GM12878 (cell line): ENCODE measurements at regions not wholly inside any gene's neighbourhood (a gene's known extent, or its start where the extent isn't known, plus 50 kb on each side); places are given as distances from the start of the nearest gene placed in this dataset.

ENCODE experiments used
- ATAC-seq: fragments of 200-7000 bp; cut with Tn5 transposase; 3 replicates; pipeline ENCODE4 v1.9.1; 2020; ENCODE audit warnings: mild to moderate bottlenecking, moderate library complexity
- BruUV-seq: library from RNA; stranded (reverse); fragments of 400-500 nt; replicated peaks from 2 replicates; lab custom pipeline; 2021; lab: Mats Ljungman, UMichigan
- CTCF ChIA-PET: fragments of 300-600 bp; sonication (Branson Sonifier 250); formaldehyde crosslinking; extraction: SDS; loops from one replicate; lab custom pipeline; 2021; ENCODE audit warnings: inconsistent platforms; lab: Yijun Ruan, JAX
- POLR2A ChIA-PET: fragments of 350-600 bp; formaldehyde crosslinking; extraction: SDS; loops from one replicate; lab custom pipeline; 2021; ENCODE audit warnings: inconsistent platforms; lab: Charles Lee
- RAD21 ChIA-PET: fragments of 300-600 bp; sonication (Branson Sonifier 250); formaldehyde crosslinking; loops from one replicate; lab custom pipeline; 2023; ENCODE audit warnings: antibody characterized with exemption; ENCODE audit not compliant: unreplicated experiment; lab: Charles Lee
- SMC1A ChIA-PET: fragments of 300-600 bp; sonication (Branson Sonifier 250); formaldehyde crosslinking; loops from one replicate; lab custom pipeline; 2023; ENCODE audit not compliant: unreplicated experiment, uncharacterized antibody; lab: Charles Lee
- DNase-seq: peaks from one replicate; pipeline ENCODE4 v3.0.0-alpha.2; 2011; ENCODE audit warnings: low read depth, low spot score
- FAIRE-seq: peaks from 3 replicates; lab custom pipeline; 2011; peaks lifted over from hg19 to GRCh38; lab: Jason Lieb, UNC
- H2AFZ ChIP-seq: 2 replicates; pipeline ENCODE4 v1.6.0; 2011; ENCODE audit warnings: low read depth, low read length, control low read depth; ENCODE audit not compliant: control insufficient read depth
- H3K27ac ChIP-seq: 2 replicates; pipeline ENCODE4 v1.5.1; 2011; ENCODE audit warnings: control low read depth; ENCODE audit not compliant: control insufficient read depth, insufficient read depth
- H3K27me3 ChIP-seq, 2 experiments: replicated peaks in 1 of 2; 2 replicates each; pipeline versions ENCODE4 v1.6.0 to v1.6.1; 2011; ENCODE audit warnings: low read length in 1 of 2; ENCODE audit not compliant: control insufficient read depth in 2 of 2, insufficient read depth in 2 of 2
- H3K36me3 ChIP-seq, 2 experiments: 2 replicates each; pipeline ENCODE4 v1.5.1; 2011; ENCODE audit warnings: low read length in 1 of 2; ENCODE audit not compliant: control insufficient read depth in 2 of 2, insufficient read depth in 2 of 2
- H3K4me1 ChIP-seq: 2 replicates; pipeline ENCODE4 v1.6.1; 2011; ENCODE audit warnings: mild to moderate bottlenecking, low read length, moderate library complexity, mixed read lengths; ENCODE audit not compliant: control insufficient read depth, insufficient read depth
- H3K4me2 ChIP-seq: 2 replicates; pipeline ENCODE4 v1.6.0; 2011; ENCODE audit warnings: control low read depth; ENCODE audit not compliant: control insufficient read depth, insufficient read depth
- H3K4me3 ChIP-seq: fragments of 200-600 bp; sonication (generic); 2 replicates; pipeline ENCODE4 v1.5.1; 2016
- H3K79me2 ChIP-seq: 2 replicates; pipeline ENCODE4 v1.6.0; 2011; ENCODE audit warnings: low read length; ENCODE audit not compliant: control insufficient read depth, insufficient read depth
- H3K9ac ChIP-seq: 2 replicates; pipeline ENCODE4 v1.8.0; 2011; ENCODE audit warnings: low read length, control low read depth, mixed read lengths; ENCODE audit not compliant: control insufficient read depth, insufficient read depth
- H3K9me3 ChIP-seq: replicated peaks from 3 replicates; pipeline ENCODE4 v1.5.1; 2011; ENCODE audit warnings: mild to moderate bottlenecking, low read length; ENCODE audit not compliant: control insufficient read depth, insufficient read depth
- H4K20me1 ChIP-seq: 2 replicates; pipeline ENCODE4 v1.6.0; 2011; ENCODE audit not compliant: control insufficient read depth, insufficient read depth
- BCL3 ChIP-seq: IDR thresholded peaks from 2 replicates; pipeline ENCODE4 v1.6.1; 2011; ENCODE audit warnings: borderline replicate concordance, low read depth, mild to moderate bottlenecking, moderate library complexity, low read length; ENCODE audit not compliant: insufficient read depth, poor library complexity, severe bottlenecking
- MXI1 ChIP-seq: fragments of 150-350 bp; IDR thresholded peaks from 2 replicates; pipeline ENCODE4 v1.6.1; 2011; ENCODE audit warnings: low read depth, mild to moderate bottlenecking, inconsistent platforms, low read length, improper control_type of control experiment
- PRDM15 ChIP-seq: fragments of 450-650 bp; formaldehyde crosslinking; IDR thresholded peaks from 2 replicates; pipeline ENCODE4 v1.4.0; 2020; ENCODE audit warnings: mild to moderate bottlenecking, moderate library complexity
- WGBS: methylation state at CpG from one replicate; pipeline ENCODE4 v1.1.6; 2016; ENCODE audit warnings: low lambda C conversion rate; ENCODE audit not compliant: insufficient replicate concordance, insufficient coverage; ENCODE audit errors: missing lambda C conversion rate; 5-methylcytosine and 5-hydroxymethylcytosine counted together
- in situ Hi-C: fragments of 300-500 bp; cut with MboI; formaldehyde crosslinking; loops from 9 replicates; pipeline ENCODE4 v1.14.3; 2018; ENCODE audit warnings: mixed read lengths
- intact Hi-C: fragments of 100-400 bp; cut with micrococcal nuclease; formaldehyde crosslinking; loops from one replicate; pipeline ENCODE4 v1.14.2; 2022; ENCODE audit not compliant: unreplicated experiment
- TF ChIP-seq, protein P1 (sequence below): fragments of 150-350 bp; IDR thresholded peaks from 2 replicates; pipeline ENCODE4 v1.6.1; 2016; ENCODE audit warnings: low read depth, low read length
- TF ChIP-seq, protein P2 (sequence below): fragments of 450-650 bp; IDR thresholded peaks from 2 replicates; pipeline ENCODE4 v1.6.1; 2017; ENCODE audit warnings: mild to moderate bottlenecking, moderate library complexity
- TF ChIP-seq, protein P3 (sequence below): fragments of 450-650 bp; IDR thresholded peaks from 2 replicates; pipeline ENCODE4 v1.6.1; 2014; ENCODE audit warnings: mild to moderate bottlenecking
- TF ChIP-seq, protein P4 (sequence below): IDR thresholded peaks from 2 replicates; pipeline ENCODE4 v1.6.1; 2011; ENCODE audit warnings: low read depth, mild to moderate bottlenecking, low read length, moderate library complexity, borderline replicate concordance; ENCODE audit errors: extremely low read depth

GRCh38 chr13:73401769-73402168, 343.0 kb downstream of the KLF5 start:
- intact Hi-C loops (no loop called here), in situ Hi-C loops (loop anchor here (25.0 kb wide), 1 partner anchor 589 kb away; no protein-coding TSS in a partner anchor)
- ChIA-PET RAD21 (interaction anchor here (0.6 kb wide), 1 partner anchor 29 kb away, joined by 4 read pairs; no protein-coding TSS in a partner anchor), POLR2A (no interaction called here), SMC1A (no interaction called here), CTCF (no interaction called here)
- FAIRE-seq: no peak
- WGBS: 44% methylated on average over 2 of the region's 2 CpGs
- Histone ChIP-seq H3K4me3 (no peak overlapping the region), H3K36me3 (no peaks in the 10 kb centered on the region), H2AFZ (no peak overlapping the region), H3K9me3 (no peaks in the 10 kb centered on the region), H3K79me2 (no peaks in the 10 kb centered on the region), H3K9ac (no peak overlapping the region), H3K27me3 (no peaks in the 10 kb centered on the region), H3K27ac (no peak overlapping the region), H3K4me2 (no peak overlapping the region), H3K4me1 (no peaks in the 10 kb centered on the region), H4K20me1 (no peaks in the 10 kb centered on the region)
- no TSS peak for BruUV-seq
- no peak for DNase-seq
- ATAC-seq: no peak
- TF ChIP-seq, protein P1, sequence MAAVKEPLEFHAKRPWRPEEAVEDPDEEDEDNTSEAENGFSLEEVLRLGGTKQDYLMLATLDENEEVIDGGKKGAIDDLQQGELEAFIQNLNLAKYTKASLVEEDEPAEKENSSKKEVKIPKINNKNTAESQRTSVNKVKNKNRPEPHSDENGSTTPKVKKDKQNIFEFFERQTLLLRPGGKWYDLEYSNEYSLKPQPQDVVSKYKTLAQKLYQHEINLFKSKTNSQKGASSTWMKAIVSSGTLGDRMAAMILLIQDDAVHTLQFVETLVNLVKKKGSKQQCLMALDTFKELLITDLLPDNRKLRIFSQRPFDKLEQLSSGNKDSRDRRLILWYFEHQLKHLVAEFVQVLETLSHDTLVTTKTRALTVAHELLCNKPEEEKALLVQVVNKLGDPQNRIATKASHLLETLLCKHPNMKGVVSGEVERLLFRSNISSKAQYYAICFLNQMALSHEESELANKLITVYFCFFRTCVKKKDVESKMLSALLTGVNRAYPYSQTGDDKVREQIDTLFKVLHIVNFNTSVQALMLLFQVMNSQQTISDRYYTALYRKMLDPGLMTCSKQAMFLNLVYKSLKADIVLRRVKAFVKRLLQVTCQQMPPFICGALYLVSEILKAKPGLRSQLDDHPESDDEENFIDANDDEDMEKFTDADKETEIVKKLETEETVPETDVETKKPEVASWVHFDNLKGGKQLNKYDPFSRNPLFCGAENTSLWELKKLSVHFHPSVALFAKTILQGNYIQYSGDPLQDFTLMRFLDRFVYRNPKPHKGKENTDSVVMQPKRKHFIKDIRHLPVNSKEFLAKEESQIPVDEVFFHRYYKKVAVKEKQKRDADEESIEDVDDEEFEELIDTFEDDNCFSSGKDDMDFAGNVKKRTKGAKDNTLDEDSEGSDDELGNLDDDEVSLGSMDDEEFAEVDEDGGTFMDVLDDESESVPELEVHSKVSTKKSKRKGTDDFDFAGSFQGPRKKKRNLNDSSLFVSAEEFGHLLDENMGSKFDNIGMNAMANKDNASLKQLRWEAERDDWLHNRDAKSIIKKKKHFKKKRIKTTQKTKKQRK: no peak
- TF ChIP-seq, protein P2, sequence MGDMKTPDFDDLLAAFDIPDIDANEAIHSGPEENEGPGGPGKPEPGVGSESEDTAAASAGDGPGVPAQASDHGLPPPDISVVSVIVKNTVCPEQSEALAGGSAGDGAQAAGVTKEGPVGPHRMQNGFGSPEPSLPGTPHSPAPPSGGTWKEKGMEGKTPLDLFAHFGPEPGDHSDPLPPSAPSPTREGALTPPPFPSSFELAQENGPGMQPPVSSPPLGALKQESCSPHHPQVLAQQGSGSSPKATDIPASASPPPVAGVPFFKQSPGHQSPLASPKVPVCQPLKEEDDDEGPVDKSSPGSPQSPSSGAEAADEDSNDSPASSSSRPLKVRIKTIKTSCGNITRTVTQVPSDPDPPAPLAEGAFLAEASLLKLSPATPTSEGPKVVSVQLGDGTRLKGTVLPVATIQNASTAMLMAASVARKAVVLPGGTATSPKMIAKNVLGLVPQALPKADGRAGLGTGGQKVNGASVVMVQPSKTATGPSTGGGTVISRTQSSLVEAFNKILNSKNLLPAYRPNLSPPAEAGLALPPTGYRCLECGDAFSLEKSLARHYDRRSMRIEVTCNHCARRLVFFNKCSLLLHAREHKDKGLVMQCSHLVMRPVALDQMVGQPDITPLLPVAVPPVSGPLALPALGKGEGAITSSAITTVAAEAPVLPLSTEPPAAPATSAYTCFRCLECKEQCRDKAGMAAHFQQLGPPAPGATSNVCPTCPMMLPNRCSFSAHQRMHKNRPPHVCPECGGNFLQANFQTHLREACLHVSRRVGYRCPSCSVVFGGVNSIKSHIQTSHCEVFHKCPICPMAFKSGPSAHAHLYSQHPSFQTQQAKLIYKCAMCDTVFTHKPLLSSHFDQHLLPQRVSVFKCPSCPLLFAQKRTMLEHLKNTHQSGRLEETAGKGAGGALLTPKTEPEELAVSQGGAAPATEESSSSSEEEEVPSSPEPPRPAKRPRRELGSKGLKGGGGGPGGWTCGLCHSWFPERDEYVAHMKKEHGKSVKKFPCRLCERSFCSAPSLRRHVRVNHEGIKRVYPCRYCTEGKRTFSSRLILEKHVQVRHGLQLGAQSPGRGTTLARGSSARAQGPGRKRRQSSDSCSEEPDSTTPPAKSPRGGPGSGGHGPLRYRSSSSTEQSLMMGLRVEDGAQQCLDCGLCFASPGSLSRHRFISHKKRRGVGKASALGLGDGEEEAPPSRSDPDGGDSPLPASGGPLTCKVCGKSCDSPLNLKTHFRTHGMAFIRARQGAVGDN: no peak
- TF ChIP-seq, protein P3, sequence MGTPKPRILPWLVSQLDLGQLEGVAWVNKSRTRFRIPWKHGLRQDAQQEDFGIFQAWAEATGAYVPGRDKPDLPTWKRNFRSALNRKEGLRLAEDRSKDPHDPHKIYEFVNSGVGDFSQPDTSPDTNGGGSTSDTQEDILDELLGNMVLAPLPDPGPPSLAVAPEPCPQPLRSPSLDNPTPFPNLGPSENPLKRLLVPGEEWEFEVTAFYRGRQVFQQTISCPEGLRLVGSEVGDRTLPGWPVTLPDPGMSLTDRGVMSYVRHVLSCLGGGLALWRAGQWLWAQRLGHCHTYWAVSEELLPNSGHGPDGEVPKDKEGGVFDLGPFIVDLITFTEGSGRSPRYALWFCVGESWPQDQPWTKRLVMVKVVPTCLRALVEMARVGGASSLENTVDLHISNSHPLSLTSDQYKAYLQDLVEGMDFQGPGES: no peak
- TF ChIP-seq, protein P4, sequence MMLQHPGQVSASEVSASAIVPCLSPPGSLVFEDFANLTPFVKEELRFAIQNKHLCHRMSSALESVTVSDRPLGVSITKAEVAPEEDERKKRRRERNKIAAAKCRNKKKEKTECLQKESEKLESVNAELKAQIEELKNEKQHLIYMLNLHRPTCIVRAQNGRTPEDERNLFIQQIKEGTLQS: no peak
- no peak for TF ChIP-seq PRDM15 (CRISPR knock-in tag)
- TF ChIP-seq BCL3: no peak
- TF ChIP-seq MXI1: no peak
